ENCODE measurements at regions not wholly inside any gene's neighbourhood (a gene's known extent, or its start where the extent isn't known, plus 50 kb on each side); places are given as distances from the start of the nearest gene placed in this dataset.

- no peak for TF ChIP-seq ZNF696 (CRISPR knock-in tag; conservative IDR thresholded peaks at IDR 0.05)
- no peak for TF ChIP-seq ZNF12 (CRISPR knock-in tag; IDR thresholded peaks at IDR 0.05)
- TF ChIP-seq ZNF644 (tag; IDR thresholded peaks at IDR 0.05; ENCODE audit: low read depth), result peak; percentile 92
- TF ChIP-seq LEF1 (IDR thresholded peaks at IDR 0.05), result peak; percentile 90
- TF ChIP-seq CBFB (CRISPR knock-in tag; IDR thresholded peaks at IDR 0.05), result no peak
- no peak for TF ChIP-seq AFF4 (CRISPR knock-in tag; IDR thresholded peaks at IDR 0.05)
- TF ChIP-seq BRF1 (IDR thresholded peaks at IDR 0.05; ENCODE audit: borderline replicate concordance, extremely low read depth, insufficient read length), result no peak
- TF ChIP-seq, protein P1, sequence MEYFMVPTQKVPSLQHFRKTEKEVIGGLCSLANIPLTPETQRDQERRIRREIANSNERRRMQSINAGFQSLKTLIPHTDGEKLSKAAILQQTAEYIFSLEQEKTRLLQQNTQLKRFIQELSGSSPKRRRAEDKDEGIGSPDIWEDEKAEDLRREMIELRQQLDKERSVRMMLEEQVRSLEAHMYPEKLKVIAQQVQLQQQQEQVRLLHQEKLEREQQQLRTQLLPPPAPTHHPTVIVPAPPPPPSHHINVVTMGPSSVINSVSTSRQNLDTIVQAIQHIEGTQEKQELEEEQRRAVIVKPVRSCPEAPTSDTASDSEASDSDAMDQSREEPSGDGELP (CRISPR knock-in tag; IDR thresholded peaks at IDR 0.05; ENCODE audit: borderline replicate concordance), result peak; percentile 27; the same call in 1 of the 2 replicates
- TF ChIP-seq, protein P2, sequence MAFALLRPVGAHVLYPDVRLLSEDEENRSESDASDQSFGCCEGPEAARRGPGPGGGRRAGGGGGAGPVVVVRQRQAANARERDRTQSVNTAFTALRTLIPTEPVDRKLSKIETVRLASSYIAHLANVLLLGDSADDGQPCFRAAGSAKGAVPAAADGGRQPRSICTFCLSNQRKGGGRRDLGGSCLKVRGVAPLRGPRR (CRISPR knock-in tag; IDR thresholded peaks at IDR 0.05), result no peak
- TF ChIP-seq, protein P3, sequence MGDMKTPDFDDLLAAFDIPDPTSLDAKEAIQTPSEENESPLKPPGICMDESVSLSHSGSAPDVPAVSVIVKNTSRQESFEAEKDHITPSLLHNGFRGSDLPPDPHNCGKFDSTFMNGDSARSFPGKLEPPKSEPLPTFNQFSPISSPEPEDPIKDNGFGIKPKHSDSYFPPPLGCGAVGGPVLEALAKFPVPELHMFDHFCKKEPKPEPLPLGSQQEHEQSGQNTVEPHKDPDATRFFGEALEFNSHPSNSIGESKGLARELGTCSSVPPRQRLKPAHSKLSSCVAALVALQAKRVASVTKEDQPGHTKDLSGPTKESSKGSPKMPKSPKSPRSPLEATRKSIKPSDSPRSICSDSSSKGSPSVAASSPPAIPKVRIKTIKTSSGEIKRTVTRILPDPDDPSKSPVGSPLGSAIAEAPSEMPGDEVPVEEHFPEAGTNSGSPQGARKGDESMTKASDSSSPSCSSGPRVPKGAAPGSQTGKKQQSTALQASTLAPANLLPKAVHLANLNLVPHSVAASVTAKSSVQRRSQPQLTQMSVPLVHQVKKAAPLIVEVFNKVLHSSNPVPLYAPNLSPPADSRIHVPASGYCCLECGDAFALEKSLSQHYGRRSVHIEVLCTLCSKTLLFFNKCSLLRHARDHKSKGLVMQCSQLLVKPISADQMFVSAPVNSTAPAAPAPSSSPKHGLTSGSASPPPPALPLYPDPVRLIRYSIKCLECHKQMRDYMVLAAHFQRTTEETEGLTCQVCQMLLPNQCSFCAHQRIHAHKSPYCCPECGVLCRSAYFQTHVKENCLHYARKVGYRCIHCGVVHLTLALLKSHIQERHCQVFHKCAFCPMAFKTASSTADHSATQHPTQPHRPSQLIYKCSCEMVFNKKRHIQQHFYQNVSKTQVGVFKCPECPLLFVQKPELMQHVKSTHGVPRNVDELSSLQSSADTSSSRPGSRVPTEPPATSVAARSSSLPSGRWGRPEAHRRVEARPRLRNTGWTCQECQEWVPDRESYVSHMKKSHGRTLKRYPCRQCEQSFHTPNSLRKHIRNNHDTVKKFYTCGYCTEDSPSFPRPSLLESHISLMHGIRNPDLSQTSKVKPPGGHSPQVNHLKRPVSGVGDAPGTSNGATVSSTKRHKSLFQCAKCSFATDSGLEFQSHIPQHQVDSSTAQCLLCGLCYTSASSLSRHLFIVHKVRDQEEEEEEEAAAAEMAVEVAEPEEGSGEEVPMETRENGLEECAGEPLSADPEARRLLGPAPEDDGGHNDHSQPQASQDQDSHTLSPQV (IDR thresholded peaks at IDR 0.05), result peak; percentile 19; the same call in 1 of the 2 replicates
- no peak for TF ChIP-seq NR2F6 (CRISPR knock-in tag; IDR thresholded peaks at IDR 0.05)
- TF ChIP-seq MYBL2 (IDR thresholded peaks at IDR 0.05; ENCODE audit: low read depth), result no peak
- no peak for TF ChIP-seq MYBL2 (CRISPR knock-in tag; IDR thresholded peaks at IDR 0.05; ENCODE audit: borderline replicate concordance)
Measured at GRCh38 chr2:134148843-134149472, 104.9 kb upstream of the MGAT5 start (continued).
